Endothelial cell of umbilical vein (primary cell): ENCODE measurements at regions not wholly inside any gene's neighbourhood (a gene's known extent, or its start where the extent isn't known, plus 50 kb on each side); places are given as distances from the start of the nearest gene placed in this dataset.

Experiments
- BruUV-seq: library from RNA; stranded (reverse); fragments of 400-500 nt; replicated peaks from 2 replicates; lab custom pipeline; 2021; lab: Mats Ljungman, UMichigan
- CTCF ChIA-PET: fragments of 300-600, 350-600 bp; sonication (Branson Sonifier 250); formaldehyde crosslinking; loops from one replicate; lab custom pipeline; 2021; ENCODE audit warnings: antibody characterized with exemption, inconsistent platforms; lab: Charles Lee
- POLR2A ChIA-PET: fragments of 300-600, 350-600 bp; sonication (Branson Sonifier 250); formaldehyde crosslinking; loops from one replicate; lab custom pipeline; 2021; ENCODE audit warnings: antibody characterized with exemption, inconsistent platforms; lab: Charles Lee
- DNase-seq: peaks from one replicate; pipeline ENCODE4 v3.0.0-alpha.2; 2011; ENCODE audit warnings: low read depth, low spot score
- FAIRE-seq: peaks from 2 replicates; lab custom pipeline; 2011; peaks lifted over from hg19 to GRCh38; lab: Jason Lieb, UNC
- H2AFZ ChIP-seq: 2 replicates; pipeline ENCODE4 v1.6.0; 2012; ENCODE audit warnings: low read depth, low read length, control low read depth, inconsistent platforms
- H3K27ac ChIP-seq: 2 replicates; pipeline ENCODE4 v1.5.1; 2011; ENCODE audit warnings: low read depth, mild to moderate bottlenecking, control low read depth, low read length, moderate library complexity; ENCODE audit not compliant: insufficient read depth
- H3K27me3 ChIP-seq, 2 experiments: 2 replicates each; pipeline versions ENCODE4 v1.6.0 to v1.6.1; 2011; ENCODE audit warnings: low read length in 2 of 2, mixed read lengths in 1 of 2; ENCODE audit not compliant: control insufficient read depth in 2 of 2, insufficient read depth in 2 of 2
- H3K36me3 ChIP-seq, 2 experiments: 2 replicates in 1 of 2; 3 replicates in 1 of 2; pipeline ENCODE4 v1.5.1; 2011; ENCODE audit warnings: low read length in 2 of 2, mild to moderate bottlenecking in 1 of 2, moderate library complexity in 1 of 2; ENCODE audit not compliant: control insufficient read depth in 2 of 2, insufficient read depth in 2 of 2; ENCODE audit errors: extremely low read depth in 1 of 2
- H3K4me1 ChIP-seq: 3 replicates; pipeline ENCODE4 v1.5.1; 2011; ENCODE audit warnings: mild to moderate bottlenecking, low read length; ENCODE audit not compliant: control insufficient read depth, insufficient read depth; ENCODE audit errors: extremely low read depth
- H3K4me2 ChIP-seq: 2 replicates; pipeline ENCODE4 v1.6.1; 2011; ENCODE audit warnings: low read length, control low read depth, mixed read lengths; ENCODE audit not compliant: insufficient read depth
- H3K4me3 ChIP-seq, 3 experiments: fragments of 200-600 bp in 1 of 3; sonication (generic), shearing (Covaris generic) in 1 of 3; replicated peaks in 1 of 3; 2 replicates each; pipeline ENCODE4 v1.5.1; 2011 to 2016; ENCODE audit warnings: control low read depth in 3 of 3, low read length in 3 of 3, mild to moderate bottlenecking in 2 of 3, inconsistent platforms in 1 of 3, low read depth in 1 of 3, moderate library complexity in 1 of 3; ENCODE audit not compliant: insufficient read depth in 1 of 3
- H3K79me2 ChIP-seq: 2 replicates; pipeline ENCODE4 v1.6.0; 2012; ENCODE audit warnings: low read length, inconsistent platforms; ENCODE audit not compliant: control insufficient read depth, insufficient read depth
- H3K9ac ChIP-seq: replicated peaks from 2 replicates; pipeline ENCODE3; 2011; ENCODE audit warnings: low read length, control low read depth; ENCODE audit not compliant: insufficient read depth; ENCODE audit errors: extremely low read depth
- H3K9me1 ChIP-seq: replicated peaks from 3 replicates; pipeline ENCODE4 v1.6.0; 2011; ENCODE audit warnings: mild to moderate bottlenecking, low read length; ENCODE audit not compliant: control insufficient read depth, insufficient read depth; ENCODE audit errors: extremely low read depth
- H3K9me3 ChIP-seq: replicated peaks from 2 replicates; pipeline ENCODE4 v1.5.1; 2012; ENCODE audit warnings: low read length, inconsistent platforms; ENCODE audit not compliant: control insufficient read depth, insufficient read depth
- H4K20me1 ChIP-seq: replicated peaks from 2 replicates; pipeline ENCODE3; 2011; ENCODE audit warnings: mild to moderate bottlenecking, low read length; ENCODE audit not compliant: control insufficient read depth, insufficient read depth; ENCODE audit errors: extremely low read depth
- EZH2 ChIP-seq: IDR thresholded peaks from 2 replicates; pipeline ENCODE4 v1.6.1; 2012; ENCODE audit warnings: borderline replicate concordance, low read depth, mild to moderate bottlenecking, moderate library complexity, low read length, inconsistent platforms; ENCODE audit not compliant: severe bottlenecking
- FOS ChIP-seq: IDR thresholded peaks from 2 replicates; pipeline ENCODE4 v1.6.1; 2011; ENCODE audit warnings: mild to moderate bottlenecking, low read length, moderate library complexity, borderline replicate concordance; ENCODE audit not compliant: insufficient read depth
- GATA2 ChIP-seq: IDR thresholded peaks from 2 replicates; pipeline ENCODE4 v1.7.0; 2011; ENCODE audit warnings: low read depth, mild to moderate bottlenecking, moderate library complexity, mixed read lengths, low read length; ENCODE audit not compliant: insufficient read length, insufficient read depth
- JUN ChIP-seq: IDR thresholded peaks from 2 replicates; pipeline ENCODE4 v1.6.1; 2011; ENCODE audit warnings: borderline replicate concordance, low read depth; ENCODE audit not compliant: insufficient read length, insufficient read depth
- MAX ChIP-seq: IDR thresholded peaks from 2 replicates; pipeline ENCODE4 v1.6.1; 2011; ENCODE audit not compliant: insufficient read depth, insufficient read length
- MYC ChIP-seq: IDR thresholded peaks from one replicate; pipeline ENCODE4 v1.6.1; 2011; ENCODE audit warnings: mild to moderate bottlenecking, low read depth, low read length
- POLR2A ChIP-seq: IDR thresholded peaks from 2 replicates; pipeline ENCODE4 v1.6.1; 2012; ENCODE audit warnings: low read depth, mild to moderate bottlenecking, control low read depth, low read length
- POLR2AphosphoS5 ChIP-seq: IDR thresholded peaks from 2 replicates; pipeline ENCODE4 v1.6.1; 2012; ENCODE audit warnings: low read depth, mild to moderate bottlenecking, control low read depth, low read length, moderate library complexity; ENCODE audit not compliant: insufficient read depth
- dilution Hi-C: fragments of 300-500 bp; cut with MboI; formaldehyde crosslinking; loops from one replicate; pipeline ENCODE4 v1.15.0; 2019; ENCODE audit warnings: low sequenced_read_pairs; ENCODE audit not compliant: extremely low pct_ligation_motif_present
- intact Hi-C: fragments of 100-400 bp; cut with micrococcal nuclease; formaldehyde crosslinking; loops from one replicate; pipeline ENCODE4 v1.10.0; 2022
- TF ChIP-seq, protein P1 (sequence below), 2 donors: IDR thresholded peaks; 1 replicate in 1 of 2; 2 replicates in 1 of 2; pipeline ENCODE4 v1.5.1; 2011; ENCODE audit warnings: low read length in 2 of 2, mild to moderate bottlenecking in 2 of 2, moderate library complexity in 2 of 2, control low read depth in 1 of 2, inconsistent platforms in 1 of 2, low read depth in 1 of 2; ENCODE audit not compliant: insufficient read depth in 1 of 2; ENCODE audit errors: extremely low read depth in 1 of 2

GRCh38 chr11:31881825-31882224, 70.7 kb upstream of the PAX6 start:
- no peak for DNase-seq
- Histone ChIP-seq H3K4me3 (no peak overlapping the region), H3K36me3 (no peaks in the 10 kb centered on the region), H3K4me1 (no peaks in the 10 kb centered on the region), H3K27ac (no peak overlapping the region), H4K20me1 (no peaks in the 10 kb centered on the region), H3K9me1 (no peaks in the 10 kb centered on the region), H2AFZ (no peak overlapping the region), H3K4me2 (no peak overlapping the region), H3K79me2 (no peaks in the 10 kb centered on the region), H3K9me3 (no peaks in the 10 kb centered on the region), H3K9ac (no peak overlapping the region), H3K27me3 (peaks cover 2% of the 10 kb centered on the region in 2 experiments)
- ChIA-PET CTCF (interaction anchor here (0.8 to 1.3 kb wide), 2 partner anchors 10 to 76 kb away, joined by 4 read pairs; no protein-coding TSS in a partner anchor), POLR2A (no interaction called here)
- BruUV-seq, result no TSS peak
- FAIRE-seq, result no peak
- intact Hi-C loops (no loop called here), dilution Hi-C loops (no loop called here)
- TF ChIP-seq POLR2AphosphoS5 (no peak), JUN (no peak), MAX (no peak), GATA2 (no peak), MYC (no peak), FOS (no peak), EZH2 (no peak), POLR2A (no peak)
- TF ChIP-seq, protein P1, sequence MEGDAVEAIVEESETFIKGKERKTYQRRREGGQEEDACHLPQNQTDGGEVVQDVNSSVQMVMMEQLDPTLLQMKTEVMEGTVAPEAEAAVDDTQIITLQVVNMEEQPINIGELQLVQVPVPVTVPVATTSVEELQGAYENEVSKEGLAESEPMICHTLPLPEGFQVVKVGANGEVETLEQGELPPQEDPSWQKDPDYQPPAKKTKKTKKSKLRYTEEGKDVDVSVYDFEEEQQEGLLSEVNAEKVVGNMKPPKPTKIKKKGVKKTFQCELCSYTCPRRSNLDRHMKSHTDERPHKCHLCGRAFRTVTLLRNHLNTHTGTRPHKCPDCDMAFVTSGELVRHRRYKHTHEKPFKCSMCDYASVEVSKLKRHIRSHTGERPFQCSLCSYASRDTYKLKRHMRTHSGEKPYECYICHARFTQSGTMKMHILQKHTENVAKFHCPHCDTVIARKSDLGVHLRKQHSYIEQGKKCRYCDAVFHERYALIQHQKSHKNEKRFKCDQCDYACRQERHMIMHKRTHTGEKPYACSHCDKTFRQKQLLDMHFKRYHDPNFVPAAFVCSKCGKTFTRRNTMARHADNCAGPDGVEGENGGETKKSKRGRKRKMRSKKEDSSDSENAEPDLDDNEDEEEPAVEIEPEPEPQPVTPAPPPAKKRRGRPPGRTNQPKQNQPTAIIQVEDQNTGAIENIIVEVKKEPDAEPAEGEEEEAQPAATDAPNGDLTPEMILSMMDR (IDR thresholded peaks at IDR 0.05; ENCODE audit: extremely low read depth in 1 of 2, insufficient read depth in 1 of 2, low read depth in 1 of 2, low read length in 2 of 2), result no peak
